BLaER1 (cell line): ENCODE measurements at regions not wholly inside any gene's neighbourhood (a gene's known extent, or its start where the extent isn't known, plus 50 kb on each side); places are given as distances from the start of the nearest gene placed in this dataset.
"Not testable (repeated sequence)": the region's sequence is repeated elsewhere in the genome, so short reads cannot be mapped to it uniquely, and the experiment has no call there.

ENCODE experiments used
- H3K27ac ChIP-seq: shearing (Covaris generic); formaldehyde crosslinking; 2 replicates; pipeline ENCODE4 v1.8.1; 2022
- H3K27me3 ChIP-seq: shearing (Covaris generic); formaldehyde crosslinking; 2 replicates; pipeline ENCODE4 v1.8.1; 2022
- H3K36me3 ChIP-seq: shearing (Covaris generic); formaldehyde crosslinking; 2 replicates; pipeline ENCODE4 v1.8.1; 2022
- H3K4me1 ChIP-seq: shearing (Covaris generic); formaldehyde crosslinking; 2 replicates; pipeline ENCODE4 v1.8.1; 2022
- H3K4me2 ChIP-seq: shearing (Covaris generic); formaldehyde crosslinking; 2 replicates; pipeline ENCODE4 v1.8.1; 2022
- H3K4me3 ChIP-seq: shearing (Covaris generic); formaldehyde crosslinking; 2 replicates; pipeline ENCODE4 v1.8.1; 2022
- H3K9ac ChIP-seq: shearing (Covaris generic); formaldehyde crosslinking; 2 replicates; pipeline ENCODE4 v1.8.1; 2022
- H3K9me3 ChIP-seq: shearing (Covaris generic); formaldehyde crosslinking; 2 replicates; pipeline ENCODE4 v1.8.1; 2022
- H4K20me1 ChIP-seq: shearing (Covaris generic); formaldehyde crosslinking; 2 replicates; pipeline ENCODE4 v1.8.1; 2022
- Cebpa-rat ChIP-seq: shearing (Covaris generic); IDR thresholded peaks from 2 replicates; pipeline ENCODE4 v1.8.1; 2022

GRCh38 chr3:75235631-75236030, 428.5 kb upstream of the FRG2C start:
- Histone ChIP-seq H3K4me3 (no peak overlapping the region), H3K36me3 (no peaks in the 10 kb centered on the region), H3K27ac (no peak overlapping the region), H3K27me3 (no peaks in the 10 kb centered on the region), H4K20me1 (no peaks in the 10 kb centered on the region), H3K4me2 (no peak overlapping the region), H3K4me1 (no peaks in the 10 kb centered on the region), H3K9ac (no peak overlapping the region), H3K9me3 (no peaks in the 10 kb centered on the region)
- TF ChIP-seq Cebpa-rat: no peak

GRCh38 chr3:75237053-75237452, 427.1 kb upstream of the FRG2C start:
- H3K4me3 ChIP-seq: no peak overlapping the region
- H3K27ac ChIP-seq: no peak overlapping the region
- H3K4me2 ChIP-seq: no peak overlapping the region
- no peaks in the 10 kb centered on the region for H4K20me1 ChIP-seq
- TF ChIP-seq Cebpa-rat: no peak
- H3K9ac ChIP-seq: no peak overlapping the region
- H3K36me3 ChIP-seq: no peaks in the 10 kb centered on the region
- no peaks in the 10 kb centered on the region for H3K9me3 ChIP-seq
- H3K4me1 ChIP-seq: no peaks in the 10 kb centered on the region
- no peaks in the 10 kb centered on the region for H3K27me3 ChIP-seq

GRCh38 chr3:75237477-75237876, 426.7 kb upstream of the FRG2C start:
- no peak overlapping the region for H3K4me2 ChIP-seq
- H3K9me3 ChIP-seq: no peaks in the 10 kb centered on the region

GRCh38 chr3:75241226-75241962, 422.7 kb upstream of the FRG2C start:
- H3K4me2 ChIP-seq, H3K27ac ChIP-seq, H3K4me1 ChIP-seq, H4K20me1 ChIP-seq, H3K36me3 ChIP-seq, H3K4me3 ChIP-seq, H3K9me3 ChIP-seq, H3K9ac ChIP-seq, H3K27me3 ChIP-seq: not testable (repeated sequence)

More at GRCh38 chr3:75237477-75237876, 426.7 kb upstream of the FRG2C start:
- Histone ChIP-seq H4K20me1 (no peaks in the 10 kb centered on the region), H3K27ac (no peak overlapping the region), H3K4me1 (no peaks in the 10 kb centered on the region), H3K9ac (no peak overlapping the region), H3K36me3 (no peaks in the 10 kb centered on the region), H3K4me3 (no peak overlapping the region), H3K27me3 (no peaks in the 10 kb centered on the region)
- no peak for TF ChIP-seq Cebpa-rat

- Histone ChIP-seq H4K20me1 (no peaks in the 10 kb centered on the region), H3K27me3 (no peaks in the 10 kb centered on the region), H3K9me3 (no peaks in the 10 kb centered on the region), H3K27ac (no peak overlapping the region), H3K4me3 (no peak overlapping the region), H3K9ac (no peak overlapping the region), H3K36me3 (no peaks in the 10 kb centered on the region), H3K4me2 (no peak overlapping the region), H3K4me1 (no peaks in the 10 kb centered on the region)
- TF ChIP-seq Cebpa-rat: no peak
Measured at GRCh38 chr3:75242012-75242735, 422.0 kb upstream of the FRG2C start.

GRCh38 chr3:75248974-75249373, 415.2 kb upstream of the FRG2C start:
- H3K36me3 ChIP-seq: no peaks in the 10 kb centered on the region
- peak; percentile 90 for TF ChIP-seq Cebpa-rat
- H3K4me2 ChIP-seq: peak overlapping the region; percentile 60
- H4K20me1 ChIP-seq: no peaks in the 10 kb centered on the region
- H3K9me3 ChIP-seq: no peaks in the 10 kb centered on the region
- H3K4me1 ChIP-seq: peaks cover 15% of the 10 kb centered on the region
- H3K9ac ChIP-seq: no peak overlapping the region
- peak overlapping the region; percentile 33; the same call in 1 of the 2 replicates for H3K27ac ChIP-seq
- H3K4me3 ChIP-seq: no peak overlapping the region
- no peaks in the 10 kb centered on the region for H3K27me3 ChIP-seq

GRCh38 chr3:75254685-75255084, 409.4 kb upstream of the FRG2C start:
- Histone ChIP-seq H3K4me1 (0 out of 2 replicates have a peak, but pooled peaks cover under 1% of the 10 kb centered on the region), H3K4me3 (no peak overlapping the region), H3K27me3 (no peaks in the 10 kb centered on the region), H3K36me3 (no peaks in the 10 kb centered on the region), H4K20me1 (no peaks in the 10 kb centered on the region), H3K27ac (no peak overlapping the region), H3K9ac (no peak overlapping the region), H3K9me3 (no peaks in the 10 kb centered on the region), H3K4me2 (no peak overlapping the region)
- TF ChIP-seq Cebpa-rat: no peak

- not testable (repeated sequence) for H3K36me3 ChIP-seq, H3K4me1 ChIP-seq, H3K4me3 ChIP-seq, H3K9me3 ChIP-seq, H3K27me3 ChIP-seq, H4K20me1 ChIP-seq, H3K4me2 ChIP-seq, H3K27ac ChIP-seq, H3K9ac ChIP-seq
Measured at GRCh38 chr3:75258825-75259683, 405.1 kb upstream of the FRG2C start.

GRCh38 chr3:75260975-75261374, 403.2 kb upstream of the FRG2C start:
- H3K36me3 ChIP-seq, H3K4me2 ChIP-seq, H4K20me1 ChIP-seq, H3K4me3 ChIP-seq, H3K9me3 ChIP-seq, H3K27me3 ChIP-seq, H3K27ac ChIP-seq, H3K4me1 ChIP-seq, H3K9ac ChIP-seq: not testable (repeated sequence)

- no peak for TF ChIP-seq Cebpa-rat
Measured at GRCh38 chr3:75262661-75263060, 401.5 kb upstream of the FRG2C start.

More at GRCh38 chr3:75262661-75263060, 401.5 kb upstream of the FRG2C start:
- no peaks in the 10 kb centered on the region for H3K27me3 ChIP-seq
- no peak overlapping the region for H3K4me2 ChIP-seq
- no peak overlapping the region for H3K4me3 ChIP-seq
- no peaks in the 10 kb centered on the region for H4K20me1 ChIP-seq
- H3K27ac ChIP-seq: no peak overlapping the region
- H3K9me3 ChIP-seq: no peaks in the 10 kb centered on the region
- H3K36me3 ChIP-seq: no peaks in the 10 kb centered on the region
- H3K9ac ChIP-seq: no peak overlapping the region
- H3K4me1 ChIP-seq: no peaks in the 10 kb centered on the region
